Endodermal cell (in vitro differentiated cells): ENCODE measurements at regions not wholly inside any gene's neighbourhood (a gene's known extent, or its start where the extent isn't known, plus 50 kb on each side); places are given as distances from the start of the nearest gene placed in this dataset.

Source experiments
- DNase-seq: peaks from one replicate; pipeline ENCODE4 v3.0.0-alpha.2; 2017
- H3K27ac ChIP-seq: 2 replicates; pipeline ENCODE4 v1.5.1; 2013; ENCODE audit warnings: mild to moderate bottlenecking, low read depth, low read length, moderate library complexity
- H3K27me3 ChIP-seq: 2 replicates; pipeline ENCODE4 v1.6.1; 2013; ENCODE audit warnings: mild to moderate bottlenecking, low read length, moderate library complexity; ENCODE audit not compliant: insufficient read depth, control insufficient read depth, poor library complexity, severe bottlenecking
- H3K36me3 ChIP-seq: 2 replicates; pipeline ENCODE4 v1.7.0; 2013; ENCODE audit warnings: mild to moderate bottlenecking, low read length, moderate library complexity; ENCODE audit not compliant: control insufficient read depth, insufficient read depth
- H3K4me1 ChIP-seq: one replicate; pipeline ENCODE4 v1.7.0; 2013; ENCODE audit warnings: low read length; ENCODE audit not compliant: control insufficient read depth, insufficient read depth
- H3K4me3 ChIP-seq: 2 replicates; pipeline ENCODE4 v1.5.1; 2013; ENCODE audit warnings: mild to moderate bottlenecking, low read length, moderate library complexity
- H3K9ac ChIP-seq: 2 replicates; pipeline ENCODE4 v1.6.1; 2013; ENCODE audit warnings: mild to moderate bottlenecking, low read length, moderate library complexity; ENCODE audit not compliant: poor library complexity, severe bottlenecking; ENCODE audit errors: extremely low read depth
- H3K9me3 ChIP-seq: 2 replicates; pipeline ENCODE4 v1.6.1; 2013; ENCODE audit warnings: mild to moderate bottlenecking, low read length, moderate library complexity; ENCODE audit not compliant: control insufficient read depth
- H3K27ac Mint-ChIP-seq: 2 replicates; pipeline ENCODE4 v1.8.0; 2020; ENCODE audit warnings: mixed read lengths
- H3K27me3 Mint-ChIP-seq: 2 replicates; pipeline ENCODE4 v1.8.0; 2021; ENCODE audit warnings: mild to moderate bottlenecking, mixed read lengths; ENCODE audit not compliant: insufficient read depth
- H3K36me3 Mint-ChIP-seq: 2 replicates; pipeline ENCODE4 v1.8.0; 2020; ENCODE audit warnings: low read depth, mixed read lengths
- H3K4me1 Mint-ChIP-seq: 2 replicates; pipeline ENCODE4 v1.8.0; 2020; ENCODE audit warnings: mixed read lengths
- H3K4me3 Mint-ChIP-seq: 2 replicates; pipeline ENCODE4 v1.8.0; 2020; ENCODE audit warnings: mild to moderate bottlenecking, moderate library complexity, mixed read lengths
- H3K9me3 Mint-ChIP-seq: 2 replicates; pipeline ENCODE4 v1.8.0; 2020; ENCODE audit warnings: mild to moderate bottlenecking, mixed read lengths
- CTCF ChIP-seq: fragments of 200-600 bp; sonication (generic); conservative IDR thresholded peaks from 2 replicates; pipeline ENCODE4 v1.5.0; 2021; ENCODE audit warnings: antibody characterized with exemption, mild to moderate bottlenecking
- WGBS, 2 experiments: methylation state at CpG; one replicate each; pipeline versions ENCODE4 v1.1.5 to v1.1.7; 2013; ENCODE audit warnings: missing lambda C conversion rate in 2 of 2, mixed read lengths in 1 of 2; ENCODE audit not compliant: insufficient coverage in 1 of 2, insufficient read length in 1 of 2; 5-methylcytosine and 5-hydroxymethylcytosine counted together

GRCh38 chr6:132165677-132166076, 214.5 kb upstream of the CCN2 start:
- H3K4me1 ChIP-seq, result no peaks in the 10 kb centered on the region
- H3K9me3 Mint-ChIP-seq, result peaks cover 2% of the 10 kb centered on the region
- WGBS, 2 experiments, result 96 to 100% methylated on average over 1 to 2 of the region's 2 CpGs
- peaks cover 5% of the 10 kb centered on the region for H3K9me3 ChIP-seq
- no peaks in the 10 kb centered on the region for H3K36me3 Mint-ChIP-seq
- no peak overlapping the region for H3K27ac Mint-ChIP-seq
- peaks cover 5% of the 10 kb centered on the region for H3K4me1 Mint-ChIP-seq
- peaks cover 12% of the 10 kb centered on the region for H3K27me3 Mint-ChIP-seq
- no peak overlapping the region for H3K4me3 Mint-ChIP-seq
- H3K9ac ChIP-seq, result no peak overlapping the region
- no peaks in the 10 kb centered on the region for H3K36me3 ChIP-seq
- H3K27me3 ChIP-seq, result no peaks in the 10 kb centered on the region
- no peak for TF ChIP-seq CTCF
- no peak for DNase-seq
- no peak overlapping the region for H3K4me3 ChIP-seq
- H3K27ac ChIP-seq, result no peak overlapping the region

GRCh38 chr6:132161283-132161682, 210.1 kb upstream of the CCN2 start:
- peak; percentile 55 for DNase-seq
- H3K27me3 ChIP-seq, result no peaks in the 10 kb centered on the region

GRCh38 chr6:132153221-132153898, 202.2 kb upstream of the CCN2 start:
- Mint-ChIP-seq H3K27me3 (peaks cover 13% of the 10 kb centered on the region), H3K36me3 (no peaks in the 10 kb centered on the region), H3K4me3 (no peak overlapping the region), H3K27ac (no peak overlapping the region), H3K9me3 (no peaks in the 10 kb centered on the region), H3K4me1 (no peaks in the 10 kb centered on the region)
- no peak for DNase-seq
- Histone ChIP-seq H3K9me3 (no peaks in the 10 kb centered on the region), H3K4me3 (no peak overlapping the region), H3K27me3 (no peaks in the 10 kb centered on the region), H3K4me1 (no peaks in the 10 kb centered on the region), H3K9ac (no peak overlapping the region), H3K27ac (no peak overlapping the region), H3K36me3 (no peaks in the 10 kb centered on the region)
- 86 to 93% methylated on average over 7 to 9 of the region's 9 CpGs for WGBS, 2 experiments
- TF ChIP-seq CTCF, result no peak

More at GRCh38 chr6:132161283-132161682, 210.1 kb upstream of the CCN2 start:
- no peak overlapping the region for H3K4me3 Mint-ChIP-seq
- no peaks in the 10 kb centered on the region for H3K4me1 Mint-ChIP-seq
- Histone ChIP-seq H3K4me3 (no peak overlapping the region), H3K4me1 (no peaks in the 10 kb centered on the region), H3K36me3 (no peaks in the 10 kb centered on the region), H3K9ac (no peak overlapping the region), H3K27ac (no peak overlapping the region), H3K9me3 (peaks cover 5% of the 10 kb centered on the region)
- H3K9me3 Mint-ChIP-seq, result peaks cover 2% of the 10 kb centered on the region
- no peaks in the 10 kb centered on the region for H3K36me3 Mint-ChIP-seq
- 46% methylated on average over 3 of the region's 3 CpGs; no CpG with 5 or more reads in 1 of the 2 experiments for WGBS, 2 experiments
- peaks cover 24% of the 10 kb centered on the region for H3K27me3 Mint-ChIP-seq
- H3K27ac Mint-ChIP-seq, result no peak overlapping the region
- peak; percentile 77 for TF ChIP-seq CTCF
